Superior temporal gyrus (tissue), 1 donor: ENCODE measurements at regions not wholly inside any gene's neighbourhood (a gene's known extent, or its start where the extent isn't known, plus 50 kb on each side); places are given as distances from the start of the nearest gene placed in this dataset.
A peak's percentile ranks its signal among the peaks of the same experiment; 100 is the strongest.
"Not testable (repeated sequence)": the region's sequence is repeated elsewhere in the genome, so short reads cannot be mapped to it uniquely, and the experiment has no call there.

Source experiments
- DNase-seq: peaks from one replicate; pipeline ENCODE4 v3.0.0-alpha.2; 2016; ENCODE audit errors: extremely low spot score

- DNase-seq: no peak
These were observed 57.6 kb downstream of the CCDC59 start for GRCh38 chr12:82300611-82301010.

GRCh38 chr12:82299319-82300025 lies 58.7 kb downstream of the CCDC59 start:
- DNase-seq: no peak

- no peak for DNase-seq
These were observed 67.8 kb downstream of the CCDC59 start for GRCh38 chr12:82290415-82290814.

- DNase-seq: not testable (repeated sequence)
These were observed 76.9 kb downstream of the CCDC59 start for GRCh38 chr12:82281335-82281734.

- DNase-seq: no peak
These were observed 78.6 kb downstream of the CCDC59 start for GRCh38 chr12:82279536-82280058.

GRCh38 chr12:82277582-82277981 lies 80.6 kb downstream of the CCDC59 start:
- peak; percentile 23 for DNase-seq

GRCh38 chr12:82242729-82243128 lies 115.5 kb downstream of the CCDC59 start:
- DNase-seq: no peak

GRCh38 chr12:82225871-82226270 lies 132.3 kb downstream of the CCDC59 start:
- no peak for DNase-seq

GRCh38 chr12:82223426-82223825 lies 134.8 kb downstream of the CCDC59 start:
- peak; percentile 24 for DNase-seq

GRCh38 chr12:82216475-82216874 lies 141.7 kb downstream of the CCDC59 start:
- no peak for DNase-seq

- DNase-seq: no peak
These were observed 144.4 kb downstream of the CCDC59 start for GRCh38 chr12:82213761-82214160.

- DNase-seq: no peak
These were observed 147.3 kb downstream of the CCDC59 start for GRCh38 chr12:82210882-82211281.

GRCh38 chr12:82209533-82209932 lies 148.7 kb downstream of the CCDC59 start:
- no peak for DNase-seq

- DNase-seq: no peak
These were observed 150.6 kb downstream of the CCDC59 start for GRCh38 chr12:82207556-82207955.

- DNase-seq: no peak
These were observed 155.1 kb downstream of the CCDC59 start for GRCh38 chr12:82203086-82203485.

- no peak for DNase-seq
These were observed 170.6 kb downstream of the CCDC59 start for GRCh38 chr12:82187595-82187994.

GRCh38 chr12:82187011-82187410 lies 171.2 kb downstream of the CCDC59 start:
- no peak for DNase-seq

- no peak for DNase-seq
These were observed 171.9 kb downstream of the CCDC59 start for GRCh38 chr12:82186282-82186681.

- DNase-seq: no peak
These were observed 173.3 kb downstream of the CCDC59 start for GRCh38 chr12:82184844-82185243.

- DNase-seq: no peak
These were observed 175.5 kb downstream of the CCDC59 start for GRCh38 chr12:82182601-82183190.

GRCh38 chr12:82176761-82177490 lies 181.3 kb downstream of the CCDC59 start:
- DNase-seq: no peak

GRCh38 chr12:82176026-82176425 lies 182.2 kb downstream of the CCDC59 start:
- DNase-seq: no peak

GRCh38 chr12:82174936-82175335 lies 183.3 kb downstream of the CCDC59 start:
- no peak for DNase-seq
